Parathyroid adenoma (tissue), 2 donors: ENCODE measurements at regions not wholly inside any gene's neighbourhood (a gene's known extent, or its start where the extent isn't known, plus 50 kb on each side); places are given as distances from the start of the nearest gene placed in this dataset.
"Not testable (repeated sequence)": the region's sequence is repeated elsewhere in the genome, so short reads cannot be mapped to it uniquely, and the experiment has no call there.

ENCODE experiments used
- H2AFZ ChIP-seq: fragments of 300-600 bp; sonication (generic); one replicate; pipeline ENCODE4 v1.7.0; 2017; ENCODE audit warnings: antibody characterized with exemption, mild to moderate bottlenecking
- H3K27ac ChIP-seq: fragments of 300-600 bp; sonication (generic); one replicate; pipeline ENCODE4 v1.7.0; 2017
- H3K27me3 ChIP-seq: fragments of 300-600 bp; sonication (generic); one replicate; pipeline ENCODE4 v1.7.0; 2017; ENCODE audit warnings: low read length; ENCODE audit not compliant: control insufficient read depth, insufficient read depth
- H3K36me3 ChIP-seq: fragments of 300-600 bp; sonication (generic); one replicate; pipeline ENCODE4 v1.7.0; 2017; ENCODE audit warnings: low read length; ENCODE audit not compliant: control insufficient read depth, insufficient read depth
- H3K4me1 ChIP-seq: fragments of 300-600 bp; sonication (generic); one replicate; pipeline ENCODE4 v1.7.0; 2017; ENCODE audit warnings: control low read depth
- H3K4me2 ChIP-seq: fragments of 300-600 bp; sonication (generic); one replicate; pipeline ENCODE4 v1.7.0; 2017; ENCODE audit warnings: low read length
- H3K4me3 ChIP-seq: fragments of 300-600 bp; sonication (generic); one replicate; pipeline ENCODE4 v1.7.0; 2017; ENCODE audit warnings: low read depth, low read length
- H3K79me2 ChIP-seq: fragments of 300-600 bp; sonication (generic); one replicate; pipeline ENCODE4 v1.7.0; 2017; ENCODE audit warnings: control low read depth
- H3K9ac ChIP-seq: fragments of 300-600 bp; sonication (generic); one replicate; pipeline ENCODE4 v1.7.0; 2017; ENCODE audit warnings: mild to moderate bottlenecking
- H3K9me3 ChIP-seq: fragments of 300-600 bp; sonication (generic); one replicate; pipeline ENCODE4 v1.7.0; 2017; ENCODE audit warnings: low read length; ENCODE audit not compliant: control insufficient read depth
- TF ChIP-seq, protein P1 (sequence below): fragments of 300-600 bp; sonication (generic); IDR thresholded peaks from one replicate; pipeline ENCODE4 v1.7.0; 2017; ENCODE audit warnings: antibody characterized with exemption, mild to moderate bottlenecking
- donor health status: primary hyperparathyroidism.

DNA sequence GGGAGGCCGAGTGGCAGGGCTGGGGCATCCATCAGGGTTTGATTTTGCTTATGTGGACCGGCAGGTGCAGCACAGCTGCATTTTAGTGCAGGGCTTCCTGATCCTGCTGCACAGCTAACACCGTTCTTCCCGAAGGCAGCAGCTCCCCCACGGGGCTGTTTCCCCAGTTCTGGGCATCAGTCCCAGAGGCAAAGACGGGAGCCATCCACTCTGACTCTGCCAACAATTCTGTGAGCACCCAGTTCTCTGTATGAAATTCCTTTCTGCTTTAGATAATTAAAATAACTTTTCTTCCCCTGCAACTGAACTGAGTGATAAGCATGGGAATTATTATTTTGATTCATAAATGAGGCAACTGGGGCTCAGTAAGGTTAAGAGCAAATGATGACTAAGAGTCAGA, 262.9 kb upstream of the ATP10A start:
- H3K9me3 ChIP-seq, result no peaks in the 10 kb centered on the region
- H2AFZ ChIP-seq, result no peak overlapping the region
- H3K27ac ChIP-seq, result no peak overlapping the region
- no peaks in the 10 kb centered on the region for H3K4me1 ChIP-seq
- no peaks in the 10 kb centered on the region for H3K36me3 ChIP-seq
- TF ChIP-seq, protein P1, sequence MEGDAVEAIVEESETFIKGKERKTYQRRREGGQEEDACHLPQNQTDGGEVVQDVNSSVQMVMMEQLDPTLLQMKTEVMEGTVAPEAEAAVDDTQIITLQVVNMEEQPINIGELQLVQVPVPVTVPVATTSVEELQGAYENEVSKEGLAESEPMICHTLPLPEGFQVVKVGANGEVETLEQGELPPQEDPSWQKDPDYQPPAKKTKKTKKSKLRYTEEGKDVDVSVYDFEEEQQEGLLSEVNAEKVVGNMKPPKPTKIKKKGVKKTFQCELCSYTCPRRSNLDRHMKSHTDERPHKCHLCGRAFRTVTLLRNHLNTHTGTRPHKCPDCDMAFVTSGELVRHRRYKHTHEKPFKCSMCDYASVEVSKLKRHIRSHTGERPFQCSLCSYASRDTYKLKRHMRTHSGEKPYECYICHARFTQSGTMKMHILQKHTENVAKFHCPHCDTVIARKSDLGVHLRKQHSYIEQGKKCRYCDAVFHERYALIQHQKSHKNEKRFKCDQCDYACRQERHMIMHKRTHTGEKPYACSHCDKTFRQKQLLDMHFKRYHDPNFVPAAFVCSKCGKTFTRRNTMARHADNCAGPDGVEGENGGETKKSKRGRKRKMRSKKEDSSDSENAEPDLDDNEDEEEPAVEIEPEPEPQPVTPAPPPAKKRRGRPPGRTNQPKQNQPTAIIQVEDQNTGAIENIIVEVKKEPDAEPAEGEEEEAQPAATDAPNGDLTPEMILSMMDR, result no peak
- no peak overlapping the region for H3K4me2 ChIP-seq
- no peak overlapping the region for H3K4me3 ChIP-seq
- no peaks in the 10 kb centered on the region for H3K79me2 ChIP-seq
- no peak overlapping the region for H3K9ac ChIP-seq
- no peaks in the 10 kb centered on the region for H3K27me3 ChIP-seq

DNA sequence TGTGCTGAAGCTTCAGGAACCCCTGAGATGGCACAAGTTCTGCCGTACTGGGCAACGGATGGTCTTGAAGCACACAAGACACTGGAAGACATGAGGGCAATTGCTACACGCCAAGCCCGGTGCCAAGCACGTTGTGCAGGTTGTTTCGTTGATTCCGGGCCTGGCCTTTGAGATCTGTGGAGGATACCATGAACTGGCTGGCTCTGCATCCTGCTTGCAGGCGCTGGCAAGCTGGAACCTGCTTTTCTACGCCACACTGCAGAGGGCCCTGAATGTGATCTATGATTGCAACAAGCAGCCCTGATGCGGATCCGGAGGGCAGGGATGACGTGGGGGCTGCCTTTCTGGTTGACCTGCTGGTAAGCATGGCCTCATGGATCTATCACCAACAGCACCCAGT, 262.5 kb upstream of the ATP10A start:
- no peak overlapping the region for H3K4me2 ChIP-seq
- no peak overlapping the region for H2AFZ ChIP-seq
- TF ChIP-seq, protein P1, result no peak
- H3K4me3 ChIP-seq, result no peak overlapping the region
- H3K4me1 ChIP-seq, result no peaks in the 10 kb centered on the region
- no peaks in the 10 kb centered on the region for H3K79me2 ChIP-seq
- H3K36me3 ChIP-seq, result no peaks in the 10 kb centered on the region
- no peak overlapping the region for H3K9ac ChIP-seq
- no peaks in the 10 kb centered on the region for H3K27me3 ChIP-seq
- H3K9me3 ChIP-seq, result no peaks in the 10 kb centered on the region
- no peak overlapping the region for H3K27ac ChIP-seq

DNA sequence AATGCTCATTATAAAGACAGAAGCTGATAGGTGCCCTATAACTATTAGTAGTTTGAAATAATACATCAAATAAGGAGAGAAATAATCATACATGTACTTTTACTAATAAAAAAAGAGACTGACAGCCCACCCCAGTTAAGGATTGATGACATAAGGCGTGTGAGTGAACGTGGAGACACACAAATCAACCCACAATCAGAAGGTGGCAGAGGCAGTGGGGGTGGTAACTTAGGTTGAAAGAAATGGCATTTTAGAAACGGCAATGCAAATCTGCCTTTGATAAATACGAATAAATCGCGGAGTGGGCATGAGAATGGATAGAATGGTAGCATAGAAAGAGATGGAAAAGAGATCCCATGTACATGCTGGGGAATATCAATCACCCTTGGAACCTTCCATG, 256.2 kb upstream of the ATP10A start:
- H3K4me3 ChIP-seq, result no peak overlapping the region
- H3K36me3 ChIP-seq, result no peaks in the 10 kb centered on the region
- H2AFZ ChIP-seq, result no peak overlapping the region
- no peak overlapping the region for H3K9ac ChIP-seq
- no peaks in the 10 kb centered on the region for H3K79me2 ChIP-seq
- H3K4me1 ChIP-seq, result no peaks in the 10 kb centered on the region
- no peak overlapping the region for H3K27ac ChIP-seq
- H3K9me3 ChIP-seq, result no peaks in the 10 kb centered on the region
- TF ChIP-seq, protein P1, result no peak
- no peak overlapping the region for H3K4me2 ChIP-seq
- H3K27me3 ChIP-seq, result no peaks in the 10 kb centered on the region

DNA sequence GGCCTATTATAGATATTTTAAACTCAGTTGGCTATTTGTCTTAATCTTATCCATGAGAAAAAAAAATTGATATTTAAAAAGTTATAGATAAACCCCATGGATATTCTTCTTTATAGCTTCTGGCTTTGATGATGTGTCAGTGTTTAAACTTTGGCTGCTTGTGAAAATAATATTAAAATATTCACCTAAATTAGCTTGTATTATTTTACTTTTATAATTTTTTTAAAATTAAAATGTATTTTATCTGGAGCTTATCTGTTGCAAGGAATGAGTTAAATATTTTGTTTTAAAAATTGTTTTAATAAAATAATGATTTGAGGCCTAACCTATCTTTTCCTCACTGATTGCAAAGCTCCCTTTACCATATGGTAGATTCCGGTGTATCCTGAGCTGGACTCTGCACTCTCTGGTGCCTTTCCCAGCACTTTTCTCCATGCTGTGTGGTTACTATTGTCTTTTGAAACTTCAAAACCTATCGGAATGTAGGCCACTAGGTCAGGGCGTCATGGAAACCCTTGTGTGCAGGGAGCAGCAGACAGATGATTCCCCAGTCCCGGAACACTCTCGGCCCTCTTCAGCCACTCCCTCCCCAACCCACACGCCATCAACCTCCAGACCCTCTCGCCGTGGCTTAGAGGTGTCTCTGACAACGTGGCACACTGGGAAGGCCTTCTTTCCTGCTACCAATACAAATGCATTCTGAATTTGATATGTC, 252.3 kb upstream of the ATP10A start:
- H3K36me3 ChIP-seq, result no peaks in the 10 kb centered on the region
- no peaks in the 10 kb centered on the region for H3K27me3 ChIP-seq
- TF ChIP-seq, protein P1, result no peak
- no peak overlapping the region for H3K9ac ChIP-seq
- H3K9me3 ChIP-seq, result no peaks in the 10 kb centered on the region
- H3K4me3 ChIP-seq, result no peak overlapping the region
- H3K4me2 ChIP-seq, result no peak overlapping the region
- H3K27ac ChIP-seq, result no peak overlapping the region
- no peak overlapping the region for H2AFZ ChIP-seq
- no peaks in the 10 kb centered on the region for H3K79me2 ChIP-seq
- no peaks in the 10 kb centered on the region for H3K4me1 ChIP-seq

DNA sequence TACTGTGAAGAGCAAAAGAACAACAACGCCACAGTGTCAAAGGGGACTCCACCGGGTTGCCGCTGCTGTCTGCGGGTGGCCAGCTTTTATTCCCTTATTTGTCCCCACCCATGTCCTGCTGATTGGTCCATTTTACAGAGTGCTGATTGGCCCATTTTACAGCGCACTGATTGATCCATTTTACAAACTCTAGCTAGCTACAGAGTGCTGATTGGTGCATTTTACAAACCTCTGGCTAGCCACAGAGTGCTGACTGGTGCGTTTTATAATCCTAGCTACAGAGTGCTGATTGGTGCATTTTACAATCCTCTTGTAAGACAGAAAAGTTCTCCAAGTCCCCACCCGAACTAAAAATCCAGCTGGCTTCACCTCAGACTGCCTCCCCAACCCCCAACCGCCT, 251.0 kb upstream of the ATP10A start:
- H3K4me3 ChIP-seq, H3K27ac ChIP-seq, H3K27me3 ChIP-seq, H3K9ac ChIP-seq, H3K4me1 ChIP-seq, H3K9me3 ChIP-seq, H3K36me3 ChIP-seq, H3K79me2 ChIP-seq, H2AFZ ChIP-seq, H3K4me2 ChIP-seq: not testable (repeated sequence)
